ENCODE measurements at regions not wholly inside any gene's neighbourhood (a gene's known extent, or its start where the extent isn't known, plus 50 kb on each side); places are given as distances from the start of the nearest gene placed in this dataset.

GRCh38 chr12:111029732-111030131 lies 109.4 kb upstream of the MYL2 start:
- TF ChIP-seq CTCF (IDR thresholded peaks at IDR 0.05) (no peak), ZFX (IDR thresholded peaks at IDR 0.05; ENCODE audit: borderline replicate concordance) (no peak)
